Liver (tissue), 8 donors: ENCODE measurements at regions not wholly inside any gene's neighbourhood (a gene's known extent, or its start where the extent isn't known, plus 50 kb on each side); places are given as distances from the start of the nearest gene placed in this dataset.

Experiments
- DNase-seq: peaks from one replicate; pipeline ENCODE4 v3.0.0-alpha.2; 2017; ENCODE audit warnings: low spot score
- H3K27ac ChIP-seq, 2 donors: one replicate each; pipeline ENCODE4 v1.7.0; 2013; ENCODE audit warnings: inconsistent platforms in 2 of 2, low read length in 2 of 2, control low read depth in 1 of 2, low read depth in 1 of 2, mild to moderate bottlenecking in 1 of 2
- H3K27me3 ChIP-seq, 4 donors: one replicate each; pipeline versions ENCODE4 v1.6.1 to v1.7.0; 2013; ENCODE audit warnings: low read length in 3 of 4, inconsistent platforms in 1 of 4, mild to moderate bottlenecking in 1 of 4, moderate library complexity in 1 of 4; ENCODE audit not compliant: control insufficient read depth in 4 of 4, insufficient read depth in 4 of 4
- H3K36me3 ChIP-seq, 4 donors: one replicate each; pipeline versions ENCODE4 v1.6.1 to v1.7.0; 2013; ENCODE audit warnings: low read length in 3 of 4, mild to moderate bottlenecking in 3 of 4, low read depth in 1 of 4, moderate library complexity in 1 of 4; ENCODE audit not compliant: control insufficient read depth in 4 of 4, insufficient read depth in 3 of 4
- H3K4me1 ChIP-seq, 4 donors: one replicate each; pipeline versions ENCODE4 v1.6.1 to v1.7.0; 2013; ENCODE audit warnings: low read length in 3 of 4, mild to moderate bottlenecking in 3 of 4, moderate library complexity in 1 of 4; ENCODE audit not compliant: control insufficient read depth in 4 of 4, insufficient read depth in 4 of 4
- H3K4me3 ChIP-seq, 3 donors: one replicate each; pipeline versions ENCODE4 v1.6.1 to v1.7.0; 2013; ENCODE audit warnings: low read length in 3 of 3, control low read depth in 1 of 3, low read depth in 1 of 3, mild to moderate bottlenecking in 1 of 3
- H3K9ac ChIP-seq, 2 donors: one replicate each; pipeline ENCODE4 v1.7.0; 2013; ENCODE audit warnings: low read length in 2 of 2, mild to moderate bottlenecking in 2 of 2, moderate library complexity in 2 of 2, control low read depth in 1 of 2, low read depth in 1 of 2
- H3K9me3 ChIP-seq, 4 donors: one replicate each; pipeline versions ENCODE4 v1.6.1 to v1.7.0; 2013; ENCODE audit warnings: low read length in 3 of 4; ENCODE audit not compliant: control insufficient read depth in 4 of 4
- EGR1 ChIP-seq, 2 donors: IDR thresholded peaks; 2 replicates each; pipeline ENCODE4 v1.6.1; 2016 to 2018; ENCODE audit warnings: antibody characterized with exemption in 2 of 2, low read depth in 2 of 2
- FOXA1 ChIP-seq: IDR thresholded peaks from 2 replicates; pipeline ENCODE4 v1.6.1; 2016; ENCODE audit warnings: antibody characterized with exemption
- FOXA2 ChIP-seq: IDR thresholded peaks from 2 replicates; pipeline ENCODE4 v1.6.1; 2016; ENCODE audit warnings: antibody characterized with exemption
- GABPA ChIP-seq, 2 donors: IDR thresholded peaks in 1 of 2; conservative IDR thresholded peaks in 1 of 2; 2 replicates each; pipeline ENCODE4 v1.6.1; 2016; ENCODE audit warnings: antibody characterized with exemption in 2 of 2, mild to moderate bottlenecking in 1 of 2, moderate library complexity in 1 of 2
- HNF4A ChIP-seq, 2 donors: conservative IDR thresholded peaks; 2 replicates each; pipeline ENCODE4 v1.6.1; 2016; ENCODE audit warnings: antibody characterized with exemption in 2 of 2, mild to moderate bottlenecking in 2 of 2
- HNF4G ChIP-seq: IDR thresholded peaks from 2 replicates; pipeline ENCODE4 v1.6.1; 2016; ENCODE audit warnings: antibody characterized with exemption
- JUND ChIP-seq, 2 donors: IDR thresholded peaks; 2 replicates each; pipeline ENCODE4 v1.6.1; 2016; ENCODE audit warnings: antibody characterized with exemption in 2 of 2
- NR2F2 ChIP-seq: IDR thresholded peaks from 2 replicates; pipeline ENCODE4 v1.6.1; 2016; ENCODE audit warnings: antibody characterized with exemption
- RAD21 ChIP-seq, 2 donors: IDR thresholded peaks; 2 replicates each; pipeline ENCODE4 v1.6.1; 2016; ENCODE audit warnings: antibody characterized with exemption in 2 of 2, mild to moderate bottlenecking in 2 of 2
- RXRA ChIP-seq, 2 donors: IDR thresholded peaks; 2 replicates each; pipeline ENCODE4 v1.6.1; 2017 to 2018; ENCODE audit warnings: antibody characterized with exemption in 2 of 2, mild to moderate bottlenecking in 1 of 2
- SP1 ChIP-seq: IDR thresholded peaks from 2 replicates; pipeline ENCODE4 v1.6.1; 2018; ENCODE audit warnings: antibody characterized with exemption, mild to moderate bottlenecking
- TAF1 ChIP-seq: conservative IDR thresholded peaks from 2 replicates; pipeline ENCODE4 v1.6.1; 2016; ENCODE audit warnings: antibody characterized with exemption, mild to moderate bottlenecking
- YY1 ChIP-seq: IDR thresholded peaks from 2 replicates; pipeline ENCODE4 v1.6.1; 2016; ENCODE audit warnings: antibody characterized with exemption, mild to moderate bottlenecking
- WGBS: extraction: QIAGEN DNeasy Blood & Tissue Kit; methylation state at CpG from one replicate; pipeline ENCODE4 v1.1.7; 2013; 5-methylcytosine and 5-hydroxymethylcytosine counted together
- TF ChIP-seq, protein P1 (sequence below): IDR thresholded peaks from 2 replicates; pipeline ENCODE4 v1.6.1; 2016; ENCODE audit warnings: antibody characterized with exemption
- TF ChIP-seq, protein P2 (sequence below): IDR thresholded peaks from 2 replicates; pipeline ENCODE4 v1.6.1; 2016; ENCODE audit warnings: antibody characterized with exemption
- TF ChIP-seq, protein P3 (sequence below): IDR thresholded peaks from 2 replicates; pipeline ENCODE4 v1.6.1; 2016; ENCODE audit warnings: antibody characterized with exemption
- TF ChIP-seq, protein P4 (sequence below): fragments of 150-350 bp; IDR thresholded peaks from 2 replicates; pipeline ENCODE4 v1.5.1; 2017; ENCODE audit warnings: improper control_type of control experiment, low read depth, low read length; ENCODE audit not compliant: missing input control
- TF ChIP-seq, protein P5 (sequence below): IDR thresholded peaks from 2 replicates; pipeline ENCODE4 v1.6.1; 2016; ENCODE audit warnings: antibody characterized with exemption, mild to moderate bottlenecking
- donor health status: healthy.
- donor health status: healthy.
- donor health status: healthy.
- donor health status: healthy.
- donor health status: healthy.

DNA sequence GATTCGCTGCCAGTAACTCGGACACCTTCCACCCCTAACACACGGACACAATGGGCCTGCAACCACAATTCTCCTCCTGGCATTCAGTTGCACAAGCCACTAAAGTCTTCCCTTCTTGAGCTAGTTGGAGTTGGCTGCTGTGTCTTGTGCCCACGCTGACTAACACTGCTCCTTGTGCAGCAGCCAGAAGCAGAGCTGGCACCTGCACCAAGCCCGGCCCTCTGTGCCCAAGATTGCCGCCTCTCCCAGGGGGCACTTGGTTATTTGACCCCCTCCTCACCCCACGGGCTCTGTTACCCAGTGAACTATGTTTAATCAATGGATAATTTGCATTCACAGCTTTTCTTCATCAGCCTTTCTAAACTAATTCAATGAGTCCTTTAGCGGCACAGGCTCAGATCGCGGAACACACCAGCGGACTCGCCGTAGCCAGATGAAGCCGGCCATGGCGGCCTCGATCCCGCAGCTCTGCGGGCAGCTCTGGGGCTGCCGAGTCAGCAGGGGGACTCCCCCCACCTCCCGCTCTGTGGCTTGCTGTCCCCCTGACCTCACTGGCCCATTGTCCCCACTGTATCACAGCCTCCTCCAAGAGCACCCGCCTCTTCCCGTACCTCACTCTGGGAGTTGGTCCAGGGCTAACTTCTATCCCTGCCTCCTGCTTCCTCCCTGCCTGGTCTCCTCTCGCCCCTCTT lies 94.8 kb upstream of the AFDN start:
- Histone ChIP-seq H3K36me3 (no peaks in the 10 kb centered on the region), H3K4me1 (peaks cover 7 to 20% (median 16%) of the 10 kb centered on the region in 4 donors), H3K27me3 (no peaks in the 10 kb centered on the region), H3K27ac (no peak overlapping the region), H3K9ac (no peak overlapping the region), H3K4me3 (no peak overlapping the region), H3K9me3 (no peaks in the 10 kb centered on the region)
- DNase-seq = no peak
- TF ChIP-seq, protein P1, sequence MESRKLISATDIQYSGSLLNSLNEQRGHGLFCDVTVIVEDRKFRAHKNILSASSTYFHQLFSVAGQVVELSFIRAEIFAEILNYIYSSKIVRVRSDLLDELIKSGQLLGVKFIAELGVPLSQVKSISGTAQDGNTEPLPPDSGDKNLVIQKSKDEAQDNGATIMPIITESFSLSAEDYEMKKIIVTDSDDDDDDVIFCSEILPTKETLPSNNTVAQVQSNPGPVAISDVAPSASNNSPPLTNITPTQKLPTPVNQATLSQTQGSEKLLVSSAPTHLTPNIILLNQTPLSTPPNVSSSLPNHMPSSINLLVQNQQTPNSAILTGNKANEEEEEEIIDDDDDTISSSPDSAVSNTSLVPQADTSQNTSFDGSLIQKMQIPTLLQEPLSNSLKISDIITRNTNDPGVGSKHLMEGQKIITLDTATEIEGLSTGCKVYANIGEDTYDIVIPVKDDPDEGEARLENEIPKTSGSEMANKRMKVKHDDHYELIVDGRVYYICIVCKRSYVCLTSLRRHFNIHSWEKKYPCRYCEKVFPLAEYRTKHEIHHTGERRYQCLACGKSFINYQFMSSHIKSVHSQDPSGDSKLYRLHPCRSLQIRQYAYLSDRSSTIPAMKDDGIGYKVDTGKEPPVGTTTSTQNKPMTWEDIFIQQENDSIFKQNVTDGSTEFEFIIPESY = no peak
- TF ChIP-seq, protein P2, sequence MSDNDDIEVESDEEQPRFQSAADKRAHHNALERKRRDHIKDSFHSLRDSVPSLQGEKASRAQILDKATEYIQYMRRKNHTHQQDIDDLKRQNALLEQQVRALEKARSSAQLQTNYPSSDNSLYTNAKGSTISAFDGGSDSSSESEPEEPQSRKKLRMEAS = no peak
- TF ChIP-seq NR2F2 (no peak), SP1 (no peak), FOXA1 (no peak), YY1 (no peak), GABPA (IDR thresholded peaks at IDR 0.05 in 1 of 2, conservative IDR thresholded peaks at IDR 0.05 in 1 of 2) (no peak)
- TF ChIP-seq, protein P3, sequence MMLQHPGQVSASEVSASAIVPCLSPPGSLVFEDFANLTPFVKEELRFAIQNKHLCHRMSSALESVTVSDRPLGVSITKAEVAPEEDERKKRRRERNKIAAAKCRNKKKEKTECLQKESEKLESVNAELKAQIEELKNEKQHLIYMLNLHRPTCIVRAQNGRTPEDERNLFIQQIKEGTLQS = no peak
- WGBS = 94% methylated on average over 23 of the region's 23 CpGs

DNA sequence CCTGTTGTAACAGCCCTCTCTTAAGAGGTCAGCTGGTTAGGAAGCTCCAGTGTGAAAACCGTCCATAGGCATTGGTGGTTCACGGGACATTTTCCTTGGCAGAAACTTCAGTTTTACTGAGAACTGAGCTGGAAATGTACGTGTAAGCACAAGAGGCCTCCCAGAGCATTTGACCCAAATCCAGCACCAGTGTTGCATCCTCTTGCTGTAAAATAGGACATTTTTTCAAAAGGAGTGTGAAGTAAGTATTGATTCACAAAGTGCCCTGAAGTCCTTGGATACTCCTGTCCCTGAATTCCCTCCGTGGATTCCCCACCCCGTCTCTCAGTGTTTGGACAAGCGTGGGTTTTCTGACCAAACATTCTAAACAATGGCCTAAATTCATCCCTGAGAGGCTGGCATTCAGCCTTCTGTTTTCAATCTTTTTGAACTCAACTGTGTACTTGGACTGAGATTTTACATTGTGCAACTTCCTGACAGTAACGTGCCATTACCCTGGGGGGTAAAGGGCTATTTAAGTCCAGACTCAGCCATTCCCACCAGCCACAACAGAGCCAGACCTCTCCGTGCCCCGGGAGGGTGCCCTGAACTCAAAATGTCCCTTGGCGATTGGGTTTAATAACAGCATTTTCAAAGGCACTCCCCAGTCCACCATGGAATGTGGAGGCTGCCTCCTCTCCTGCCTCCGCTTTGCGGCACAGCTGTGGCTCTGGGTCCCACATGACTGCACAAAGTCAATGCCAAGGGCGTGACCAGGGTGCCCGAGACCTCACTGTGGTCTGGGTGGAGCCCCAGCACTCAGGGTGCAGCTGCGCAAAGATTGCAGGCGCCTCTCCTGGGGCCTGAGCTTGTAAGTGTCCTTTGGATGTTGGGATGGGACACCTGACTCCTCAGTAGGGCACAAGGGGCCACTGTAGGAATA lies 92.7 kb upstream of the AFDN start:
- H3K4me1 ChIP-seq = peaks cover 7 to 20% (median 16%) of the 10 kb centered on the region in 4 donors
- no peak overlapping the region for H3K9ac ChIP-seq
- no peak overlapping the region for H3K4me3 ChIP-seq
- 19% methylated on average over 16 of the region's 16 CpGs for WGBS
- TF ChIP-seq, protein P2 = peak; percentile 82
- TF ChIP-seq HNF4G = peak; percentile 85
- TF ChIP-seq, protein P4, sequence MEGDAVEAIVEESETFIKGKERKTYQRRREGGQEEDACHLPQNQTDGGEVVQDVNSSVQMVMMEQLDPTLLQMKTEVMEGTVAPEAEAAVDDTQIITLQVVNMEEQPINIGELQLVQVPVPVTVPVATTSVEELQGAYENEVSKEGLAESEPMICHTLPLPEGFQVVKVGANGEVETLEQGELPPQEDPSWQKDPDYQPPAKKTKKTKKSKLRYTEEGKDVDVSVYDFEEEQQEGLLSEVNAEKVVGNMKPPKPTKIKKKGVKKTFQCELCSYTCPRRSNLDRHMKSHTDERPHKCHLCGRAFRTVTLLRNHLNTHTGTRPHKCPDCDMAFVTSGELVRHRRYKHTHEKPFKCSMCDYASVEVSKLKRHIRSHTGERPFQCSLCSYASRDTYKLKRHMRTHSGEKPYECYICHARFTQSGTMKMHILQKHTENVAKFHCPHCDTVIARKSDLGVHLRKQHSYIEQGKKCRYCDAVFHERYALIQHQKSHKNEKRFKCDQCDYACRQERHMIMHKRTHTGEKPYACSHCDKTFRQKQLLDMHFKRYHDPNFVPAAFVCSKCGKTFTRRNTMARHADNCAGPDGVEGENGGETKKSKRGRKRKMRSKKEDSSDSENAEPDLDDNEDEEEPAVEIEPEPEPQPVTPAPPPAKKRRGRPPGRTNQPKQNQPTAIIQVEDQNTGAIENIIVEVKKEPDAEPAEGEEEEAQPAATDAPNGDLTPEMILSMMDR = no peak
- peak; percentile 99 to 100 for TF ChIP-seq RXRA (IDR thresholded peaks at IDR 0.05)
- TF ChIP-seq, protein P1 = peak; percentile 85
- no peak for TF ChIP-seq FOXA1
- peak; percentile 69 to 77 for TF ChIP-seq RAD21 (IDR thresholded peaks at IDR 0.05)
- peak; percentile 94 for TF ChIP-seq HNF4A (conservative IDR thresholded peaks at IDR 0.05)
- peak; percentile 91 for TF ChIP-seq SP1
- TF ChIP-seq, protein P5, sequence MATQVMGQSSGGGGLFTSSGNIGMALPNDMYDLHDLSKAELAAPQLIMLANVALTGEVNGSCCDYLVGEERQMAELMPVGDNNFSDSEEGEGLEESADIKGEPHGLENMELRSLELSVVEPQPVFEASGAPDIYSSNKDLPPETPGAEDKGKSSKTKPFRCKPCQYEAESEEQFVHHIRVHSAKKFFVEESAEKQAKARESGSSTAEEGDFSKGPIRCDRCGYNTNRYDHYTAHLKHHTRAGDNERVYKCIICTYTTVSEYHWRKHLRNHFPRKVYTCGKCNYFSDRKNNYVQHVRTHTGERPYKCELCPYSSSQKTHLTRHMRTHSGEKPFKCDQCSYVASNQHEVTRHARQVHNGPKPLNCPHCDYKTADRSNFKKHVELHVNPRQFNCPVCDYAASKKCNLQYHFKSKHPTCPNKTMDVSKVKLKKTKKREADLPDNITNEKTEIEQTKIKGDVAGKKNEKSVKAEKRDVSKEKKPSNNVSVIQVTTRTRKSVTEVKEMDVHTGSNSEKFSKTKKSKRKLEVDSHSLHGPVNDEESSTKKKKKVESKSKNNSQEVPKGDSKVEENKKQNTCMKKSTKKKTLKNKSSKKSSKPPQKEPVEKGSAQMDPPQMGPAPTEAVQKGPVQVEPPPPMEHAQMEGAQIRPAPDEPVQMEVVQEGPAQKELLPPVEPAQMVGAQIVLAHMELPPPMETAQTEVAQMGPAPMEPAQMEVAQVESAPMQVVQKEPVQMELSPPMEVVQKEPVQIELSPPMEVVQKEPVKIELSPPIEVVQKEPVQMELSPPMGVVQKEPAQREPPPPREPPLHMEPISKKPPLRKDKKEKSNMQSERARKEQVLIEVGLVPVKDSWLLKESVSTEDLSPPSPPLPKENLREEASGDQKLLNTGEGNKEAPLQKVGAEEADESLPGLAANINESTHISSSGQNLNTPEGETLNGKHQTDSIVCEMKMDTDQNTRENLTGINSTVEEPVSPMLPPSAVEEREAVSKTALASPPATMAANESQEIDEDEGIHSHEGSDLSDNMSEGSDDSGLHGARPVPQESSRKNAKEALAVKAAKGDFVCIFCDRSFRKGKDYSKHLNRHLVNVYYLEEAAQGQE = peak; percentile 20
- TF ChIP-seq NR2F2 = peak; percentile 99
- TF ChIP-seq TAF1 = no peak
- TF ChIP-seq, protein P3 = peak; percentile 27
- TF ChIP-seq EGR1 (IDR thresholded peaks at IDR 0.05; ENCODE audit: low read depth in 2 of 2) = peak in 1 of 2 donors; percentile 79
- peak; percentile 80 for TF ChIP-seq YY1
- TF ChIP-seq JUND (IDR thresholded peaks at IDR 0.05) = peak in 1 of 2 donors; percentile 70
- TF ChIP-seq GABPA (IDR thresholded peaks at IDR 0.05 in 1 of 2, conservative IDR thresholded peaks at IDR 0.05 in 1 of 2) = peak in 1 of 2 donors; percentile 72
- peak; percentile 46 for TF ChIP-seq FOXA2
- no peaks in the 10 kb centered on the region for H3K27me3 ChIP-seq
- DNase-seq = no peak
- H3K9me3 ChIP-seq = no peaks in the 10 kb centered on the region
- no peaks in the 10 kb centered on the region for H3K36me3 ChIP-seq
- peak overlapping the region; percentile 89 to 93 for H3K27ac ChIP-seq
